AG10803 (cell line): ENCODE measurements at regions not wholly inside any gene's neighbourhood (a gene's known extent, or its start where the extent isn't known, plus 50 kb on each side); places are given as distances from the start of the nearest gene placed in this dataset.

Source experiments
- DNase-seq: peaks from one replicate; pipeline ENCODE4 v3.0.0; 2010; ENCODE audit warnings: low read depth
- H3K4me3 ChIP-seq: 2 replicates; pipeline ENCODE4 v1.5.1; 2011; ENCODE audit warnings: mild to moderate bottlenecking, low read length, control low read depth
- TF ChIP-seq, protein P1 (sequence below): conservative IDR thresholded peaks from 2 replicates; pipeline ENCODE4 v1.5.1; 2011; ENCODE audit warnings: mild to moderate bottlenecking, low read length, control low read depth, inconsistent platforms

DNA sequence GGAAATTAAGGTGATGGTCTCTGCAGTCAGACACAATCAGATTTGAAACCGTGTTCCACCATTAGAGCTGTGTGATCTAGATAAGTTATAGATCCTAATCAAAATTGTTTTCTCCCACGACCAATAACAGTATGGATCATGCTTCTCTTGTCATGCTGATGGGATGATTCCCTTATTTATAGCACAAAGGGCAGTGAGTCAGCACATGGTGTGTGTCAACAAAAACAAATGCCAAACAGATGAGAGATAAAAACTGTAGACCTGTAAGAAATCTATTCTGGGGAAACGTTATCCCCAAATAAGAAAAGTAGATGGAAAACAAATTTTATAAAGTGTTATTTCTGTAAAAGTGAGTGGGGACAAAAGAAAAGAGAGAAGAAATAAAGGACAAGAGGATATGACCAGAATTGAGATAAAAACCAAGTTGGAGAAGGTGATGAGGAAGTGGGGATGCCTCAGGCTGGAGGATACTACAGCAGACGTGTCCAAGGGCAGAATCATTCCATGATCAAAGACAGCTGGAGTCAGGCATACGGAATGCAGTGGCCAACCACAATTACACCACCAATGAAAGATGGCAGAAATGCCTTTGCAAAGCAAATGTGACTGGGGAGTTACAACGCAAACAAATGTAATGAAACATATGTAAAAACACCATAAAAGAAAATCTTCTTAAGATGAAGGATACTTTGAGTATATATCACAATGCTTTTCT is 377.8 kb upstream of the PRKX start:
- DNase-seq: no peak
- TF ChIP-seq, protein P1, sequence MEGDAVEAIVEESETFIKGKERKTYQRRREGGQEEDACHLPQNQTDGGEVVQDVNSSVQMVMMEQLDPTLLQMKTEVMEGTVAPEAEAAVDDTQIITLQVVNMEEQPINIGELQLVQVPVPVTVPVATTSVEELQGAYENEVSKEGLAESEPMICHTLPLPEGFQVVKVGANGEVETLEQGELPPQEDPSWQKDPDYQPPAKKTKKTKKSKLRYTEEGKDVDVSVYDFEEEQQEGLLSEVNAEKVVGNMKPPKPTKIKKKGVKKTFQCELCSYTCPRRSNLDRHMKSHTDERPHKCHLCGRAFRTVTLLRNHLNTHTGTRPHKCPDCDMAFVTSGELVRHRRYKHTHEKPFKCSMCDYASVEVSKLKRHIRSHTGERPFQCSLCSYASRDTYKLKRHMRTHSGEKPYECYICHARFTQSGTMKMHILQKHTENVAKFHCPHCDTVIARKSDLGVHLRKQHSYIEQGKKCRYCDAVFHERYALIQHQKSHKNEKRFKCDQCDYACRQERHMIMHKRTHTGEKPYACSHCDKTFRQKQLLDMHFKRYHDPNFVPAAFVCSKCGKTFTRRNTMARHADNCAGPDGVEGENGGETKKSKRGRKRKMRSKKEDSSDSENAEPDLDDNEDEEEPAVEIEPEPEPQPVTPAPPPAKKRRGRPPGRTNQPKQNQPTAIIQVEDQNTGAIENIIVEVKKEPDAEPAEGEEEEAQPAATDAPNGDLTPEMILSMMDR: no peak

DNA sequence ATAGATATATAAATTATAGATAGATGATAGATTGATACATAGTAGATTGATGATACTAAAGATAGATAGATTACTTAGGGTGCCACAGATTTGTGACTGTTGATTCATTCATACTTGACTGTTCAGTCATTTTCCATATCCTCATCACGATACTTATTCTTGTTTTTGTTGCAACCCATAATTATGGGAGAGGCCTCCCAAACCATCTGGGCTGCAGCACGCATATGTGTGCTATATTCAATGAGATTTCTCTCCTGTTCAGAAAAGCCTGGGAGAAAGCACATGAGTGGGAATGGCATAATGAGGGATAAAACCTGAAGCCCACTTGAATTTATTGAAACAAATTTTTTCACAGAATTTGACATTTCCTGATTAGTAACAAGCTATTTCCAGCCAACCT is 346.4 kb upstream of the PRKX start:
- DNase-seq: no peak
- no peak overlapping the region for H3K4me3 ChIP-seq
- TF ChIP-seq, protein P1: no peak

More for the DNA sequence above, 377.8 kb upstream of the PRKX start:
- H3K4me3 ChIP-seq: no peak overlapping the region

DNA sequence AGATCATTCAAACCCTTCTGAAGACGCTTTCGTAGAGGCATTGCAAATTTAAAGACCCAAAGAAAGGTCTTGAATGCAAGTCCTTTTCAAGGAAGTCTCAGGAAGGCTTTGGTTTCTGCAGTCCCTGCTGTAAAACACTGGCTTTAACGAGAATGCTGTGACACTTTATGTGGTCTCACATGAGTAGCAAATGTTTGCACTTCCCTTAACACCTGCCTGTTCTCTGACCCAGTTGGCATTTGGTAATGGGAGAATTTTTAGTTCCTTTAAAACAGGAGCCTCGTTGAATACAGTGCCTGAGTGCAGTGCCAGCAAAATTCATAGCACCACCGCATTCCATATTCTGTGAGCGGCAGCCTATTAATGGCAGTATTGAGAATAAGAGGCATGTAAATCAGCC is 330.5 kb upstream of the PRKX start:
- H3K4me3 ChIP-seq: no peak overlapping the region
- no peak for DNase-seq
- TF ChIP-seq, protein P1: no peak

DNA sequence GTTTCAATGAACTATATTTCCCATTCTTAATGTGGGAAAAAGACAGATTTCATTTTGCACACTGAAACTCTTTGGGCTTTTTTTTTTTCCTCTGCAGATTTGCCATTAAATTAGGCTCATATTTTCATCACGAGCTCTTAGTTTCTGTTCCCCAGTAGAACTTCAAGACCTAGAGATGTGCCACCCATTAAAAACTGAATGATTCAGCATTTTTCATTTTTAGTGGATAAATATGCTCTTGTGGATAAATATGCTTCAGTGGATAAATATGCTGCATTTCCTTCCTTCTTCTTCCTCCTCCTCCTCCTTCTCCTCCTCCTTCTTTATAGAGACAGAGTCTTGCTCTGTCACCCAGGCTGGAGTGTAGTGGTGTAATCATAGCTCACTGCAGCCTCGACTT is 322.4 kb upstream of the PRKX start:
- DNase-seq: no peak
- no peak overlapping the region for H3K4me3 ChIP-seq
- TF ChIP-seq, protein P1: no peak

DNA sequence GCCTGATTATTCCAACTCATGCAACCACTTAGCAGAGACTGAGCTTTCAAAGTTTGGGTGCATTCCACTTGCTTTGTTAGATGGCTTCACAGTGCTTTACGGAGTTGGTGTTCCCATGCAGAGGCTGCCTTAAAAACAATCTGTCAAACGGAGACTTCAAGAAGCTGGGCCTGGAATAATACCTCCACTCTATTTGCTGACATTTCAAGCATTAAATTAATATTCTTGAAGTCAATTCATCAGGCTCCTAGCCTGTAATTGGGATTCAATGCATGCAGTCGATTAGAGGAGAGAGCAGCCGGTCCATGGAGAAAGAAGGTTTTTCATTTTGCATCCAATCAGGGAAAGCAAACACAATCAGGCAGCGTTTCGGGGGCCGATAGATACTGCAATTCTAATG is 314.7 kb upstream of the PRKX start:
- TF ChIP-seq, protein P1: no peak
- no peak for DNase-seq
- no peak overlapping the region for H3K4me3 ChIP-seq

DNA sequence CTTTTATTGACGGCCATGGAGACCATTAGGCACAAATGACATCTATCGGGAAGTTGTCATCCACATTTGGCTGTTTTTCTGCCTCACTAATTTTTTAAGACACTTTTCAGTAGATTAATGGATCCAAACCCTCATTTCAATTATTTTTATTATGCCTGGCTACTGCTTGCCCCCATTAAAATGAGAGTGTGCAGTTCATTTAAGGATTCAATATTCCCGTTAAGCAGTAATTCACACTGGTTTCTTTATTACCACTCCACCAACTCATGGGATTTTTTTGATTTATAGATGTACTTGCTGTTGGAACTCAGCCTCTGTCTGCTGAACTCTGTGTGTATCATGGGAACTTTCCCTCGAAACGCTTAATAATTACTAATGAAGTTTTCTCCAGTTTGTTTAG is 291.8 kb upstream of the PRKX start:
- DNase-seq: no peak
- TF ChIP-seq, protein P1: no peak
- no peak overlapping the region for H3K4me3 ChIP-seq

DNA sequence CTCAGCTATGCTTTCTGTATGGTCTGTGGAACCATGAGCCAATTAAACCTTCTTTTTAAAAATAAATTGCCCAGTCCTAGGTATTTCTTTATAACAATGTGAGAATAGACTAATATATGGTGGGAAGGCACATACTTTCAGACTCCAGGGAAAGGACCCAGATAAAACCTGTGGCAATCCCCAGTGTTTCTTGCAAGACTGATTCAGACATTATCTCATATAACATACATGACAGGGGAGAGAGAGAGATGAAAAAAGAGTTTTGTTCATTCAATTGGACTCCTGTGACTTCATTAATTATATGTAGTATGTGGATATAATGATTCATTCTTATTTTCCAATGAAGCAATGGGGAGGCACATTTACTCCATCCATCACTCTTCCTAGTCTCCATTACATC is 291.4 kb upstream of the PRKX start:
- no peak for DNase-seq
- no peak overlapping the region for H3K4me3 ChIP-seq
- TF ChIP-seq, protein P1: no peak
